ENCODE measurements at regions not wholly inside any gene's neighbourhood (a gene's known extent, or its start where the extent isn't known, plus 50 kb on each side); places are given as distances from the start of the nearest gene placed in this dataset.

DNA sequence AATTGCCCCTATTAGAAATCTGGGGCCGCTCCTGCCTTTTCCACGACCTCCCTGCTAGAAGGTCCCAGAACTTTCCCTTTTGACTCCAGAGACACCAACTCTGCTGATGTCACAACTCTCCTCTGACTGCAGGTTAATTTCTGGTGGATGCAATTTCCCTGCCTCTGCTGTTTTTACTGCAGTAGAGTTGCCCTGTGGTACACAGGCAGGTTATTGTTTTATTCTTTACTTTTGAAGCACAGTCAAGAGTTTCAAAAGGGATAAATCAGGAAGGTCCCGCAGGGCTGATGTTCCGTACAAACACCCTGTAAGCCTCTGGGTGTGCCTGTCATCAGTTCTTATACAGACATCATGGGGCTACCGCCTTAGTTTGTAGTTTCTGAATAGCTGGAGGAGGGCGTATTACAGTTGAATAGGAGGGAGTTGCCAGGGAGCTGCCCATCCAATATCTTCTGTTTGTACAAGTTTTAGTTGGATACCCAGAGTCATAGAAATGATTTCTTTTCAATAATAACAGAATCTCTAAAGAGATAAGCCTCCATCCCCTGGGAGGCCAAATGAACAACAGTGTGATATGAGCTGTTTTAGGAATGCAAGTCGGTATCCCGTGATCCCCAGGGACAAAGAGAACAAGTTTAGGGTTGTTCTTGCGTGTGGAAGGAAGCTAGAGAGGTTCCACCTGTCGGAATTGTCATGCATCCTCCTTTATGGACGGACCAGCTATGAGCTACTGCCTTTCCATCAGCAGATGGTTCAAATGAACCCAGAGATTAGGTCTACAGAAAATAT lies 108.4 kb upstream of the COPS8 start:
- no peak overlapping the region for H3K27ac ChIP-seq
- POLR2A ChIA-PET (ENCODE audit: unreplicated experiment), result no interaction called here
- H3K9me2 ChIP-seq (ENCODE audit: insufficient read depth), result no peaks in the 10 kb centered on the region
- intact Hi-C loops (cut with micrococcal nuclease; ENCODE audit: unreplicated experiment), result no loop called here
- H3K4me3 ChIP-seq, result no peak overlapping the region
- TF ChIP-seq, protein P1, sequence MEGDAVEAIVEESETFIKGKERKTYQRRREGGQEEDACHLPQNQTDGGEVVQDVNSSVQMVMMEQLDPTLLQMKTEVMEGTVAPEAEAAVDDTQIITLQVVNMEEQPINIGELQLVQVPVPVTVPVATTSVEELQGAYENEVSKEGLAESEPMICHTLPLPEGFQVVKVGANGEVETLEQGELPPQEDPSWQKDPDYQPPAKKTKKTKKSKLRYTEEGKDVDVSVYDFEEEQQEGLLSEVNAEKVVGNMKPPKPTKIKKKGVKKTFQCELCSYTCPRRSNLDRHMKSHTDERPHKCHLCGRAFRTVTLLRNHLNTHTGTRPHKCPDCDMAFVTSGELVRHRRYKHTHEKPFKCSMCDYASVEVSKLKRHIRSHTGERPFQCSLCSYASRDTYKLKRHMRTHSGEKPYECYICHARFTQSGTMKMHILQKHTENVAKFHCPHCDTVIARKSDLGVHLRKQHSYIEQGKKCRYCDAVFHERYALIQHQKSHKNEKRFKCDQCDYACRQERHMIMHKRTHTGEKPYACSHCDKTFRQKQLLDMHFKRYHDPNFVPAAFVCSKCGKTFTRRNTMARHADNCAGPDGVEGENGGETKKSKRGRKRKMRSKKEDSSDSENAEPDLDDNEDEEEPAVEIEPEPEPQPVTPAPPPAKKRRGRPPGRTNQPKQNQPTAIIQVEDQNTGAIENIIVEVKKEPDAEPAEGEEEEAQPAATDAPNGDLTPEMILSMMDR (conservative IDR thresholded peaks at IDR 0.05), result no peak
- TF ChIP-seq EZH2 (IDR thresholded peaks at IDR 0.05; ENCODE audit: low read depth), result no peak
- H3K4me2 ChIP-seq, result no peak overlapping the region
- H3K79me2 ChIP-seq (ENCODE audit: low read depth), result no peaks in the 10 kb centered on the region
- H4K20me1 ChIP-seq (ENCODE audit: insufficient read depth), result no peaks in the 10 kb centered on the region
- H3F3A ChIP-seq (ENCODE audit: insufficient read depth, low read depth), result no peaks in the 10 kb centered on the region
- peaks cover 6% of the 10 kb centered on the region for H3K4me1 ChIP-seq (replicated peaks; ENCODE audit: insufficient read depth)
- H2AFZ ChIP-seq, result no peak overlapping the region
- H3K36me3 ChIP-seq (ENCODE audit: low read depth), result no peaks in the 10 kb centered on the region
- H3K27me3 ChIP-seq (ENCODE audit: insufficient read depth, low read depth), result peaks cover 51% of the 10 kb centered on the region
- BruUV-seq (replicated peaks), result no TSS peak
- no peaks in the 10 kb centered on the region for H3K9me3 ChIP-seq (ENCODE audit: insufficient read depth, low read depth)
- DNase-seq, result no peak
- CTCF ChIA-PET, result no interaction called here

DNA sequence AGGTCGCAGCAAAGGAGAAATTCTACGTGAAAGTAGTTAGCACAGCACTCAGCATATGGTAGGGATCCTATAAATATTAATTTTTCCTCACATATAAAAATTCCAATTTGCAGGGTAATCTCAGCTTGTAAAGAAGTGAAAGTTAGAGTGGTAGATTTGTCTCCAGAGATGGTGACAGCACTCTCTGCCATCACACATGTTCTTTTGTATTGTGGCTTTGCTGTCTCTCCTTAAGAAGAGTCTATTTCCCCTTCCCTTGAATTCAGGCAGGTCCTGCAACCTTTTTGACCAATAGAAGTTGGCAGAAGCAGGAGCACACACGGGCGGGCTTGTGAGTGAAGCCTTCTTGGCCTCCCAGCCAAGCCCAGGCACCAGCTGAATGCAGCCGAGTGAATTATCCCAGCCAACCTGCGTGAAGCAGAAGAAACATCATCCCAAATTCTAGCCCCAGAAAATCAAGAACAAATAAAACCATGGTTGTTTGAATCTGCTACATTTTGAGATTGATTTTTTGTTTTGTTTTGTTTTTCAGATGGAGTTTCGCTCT lies 107.8 kb upstream of the COPS8 start:
- no peaks in the 10 kb centered on the region for H3K9me2 ChIP-seq (ENCODE audit: insufficient read depth)
- peaks cover 5% of the 10 kb centered on the region for H3K4me1 ChIP-seq (replicated peaks; ENCODE audit: insufficient read depth)
- intact Hi-C loops (cut with micrococcal nuclease; ENCODE audit: unreplicated experiment), result no loop called here
- no peaks in the 10 kb centered on the region for H3K36me3 ChIP-seq (ENCODE audit: low read depth)
- H3K4me3 ChIP-seq, result no peak overlapping the region
- CTCF ChIA-PET, result no interaction called here
- POLR2A ChIA-PET (ENCODE audit: unreplicated experiment), result no interaction called here
- no peak overlapping the region for H3K27ac ChIP-seq
- no peak for DNase-seq
- H4K20me1 ChIP-seq (ENCODE audit: insufficient read depth), result no peaks in the 10 kb centered on the region
- H3K9me3 ChIP-seq (ENCODE audit: insufficient read depth, low read depth), result no peaks in the 10 kb centered on the region
- no peak for TF ChIP-seq EZH2 (IDR thresholded peaks at IDR 0.05; ENCODE audit: low read depth)
- TF ChIP-seq, protein P1 (conservative IDR thresholded peaks at IDR 0.05), result no peak
- H3K4me2 ChIP-seq, result no peak overlapping the region
- no peak overlapping the region for H2AFZ ChIP-seq
- no TSS peak for BruUV-seq (replicated peaks)
- H3K79me2 ChIP-seq (ENCODE audit: low read depth), result no peaks in the 10 kb centered on the region
- peaks cover 44% of the 10 kb centered on the region for H3K27me3 ChIP-seq (ENCODE audit: insufficient read depth, low read depth)
- no peaks in the 10 kb centered on the region for H3F3A ChIP-seq (ENCODE audit: insufficient read depth, low read depth)

DNA sequence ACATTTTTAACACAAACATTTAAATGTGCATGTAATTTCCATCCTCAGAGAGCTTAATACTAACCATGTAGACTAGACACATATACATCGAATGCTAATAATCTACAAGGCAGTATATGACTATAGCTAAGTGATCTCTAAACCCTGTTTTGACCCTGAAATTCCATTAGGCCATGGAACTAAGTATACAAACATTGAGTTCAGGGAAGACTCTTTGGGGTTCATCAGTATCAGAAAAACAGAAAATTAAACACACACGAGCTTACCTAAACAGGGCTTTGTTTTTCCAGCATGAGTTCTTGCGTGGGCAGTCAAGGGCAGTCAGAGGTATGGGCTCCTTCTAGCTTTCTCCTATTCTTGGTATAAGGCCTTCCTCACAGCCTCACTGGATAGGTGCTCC lies 106.0 kb upstream of the COPS8 start:
- Histone ChIP-seq H3K27me3 (ENCODE audit: insufficient read depth, low read depth) (peaks cover 42% of the 10 kb centered on the region), H3K9me2 (ENCODE audit: insufficient read depth) (no peaks in the 10 kb centered on the region), H4K20me1 (ENCODE audit: insufficient read depth) (no peaks in the 10 kb centered on the region), H3K36me3 (ENCODE audit: low read depth) (no peaks in the 10 kb centered on the region), H3K4me3 (no peak overlapping the region), H3K4me2 (no peak overlapping the region), H3F3A (ENCODE audit: insufficient read depth, low read depth) (no peaks in the 10 kb centered on the region), H3K27ac (no peak overlapping the region), H2AFZ (no peak overlapping the region), H3K4me1 (replicated peaks; ENCODE audit: insufficient read depth) (no peaks in the 10 kb centered on the region), H3K79me2 (ENCODE audit: low read depth) (no peaks in the 10 kb centered on the region), H3K9me3 (ENCODE audit: insufficient read depth, low read depth) (0 out of 2 replicates have a peak, but pooled peaks cover 6% of the 10 kb centered on the region)
- DNase-seq, result no peak
- no TSS peak for BruUV-seq (replicated peaks)
- no peak for TF ChIP-seq EZH2 (IDR thresholded peaks at IDR 0.05; ENCODE audit: low read depth)
- TF ChIP-seq, protein P1 (conservative IDR thresholded peaks at IDR 0.05), result no peak
- intact Hi-C loops (cut with micrococcal nuclease; ENCODE audit: unreplicated experiment), result no loop called here
- CTCF ChIA-PET, result no interaction called here
- POLR2A ChIA-PET (ENCODE audit: unreplicated experiment), result no interaction called here
